GM10248 (cell line): ENCODE measurements at regions not wholly inside any gene's neighbourhood (a gene's known extent, or its start where the extent isn't known, plus 50 kb on each side); places are given as distances from the start of the nearest gene placed in this dataset.
"Not testable (repeated sequence)": the region's sequence is repeated elsewhere in the genome, so short reads cannot be mapped to it uniquely, and the experiment has no call there.

Source experiments
- CTCF ChIA-PET: fragments of 300-600 bp; sonication (Branson Sonifier 250); formaldehyde crosslinking; extraction: SDS; loops from one replicate; lab custom pipeline; 2021; ENCODE audit warnings: antibody characterized with exemption; lab: Yijun Ruan, JAX
- POLR2A ChIA-PET: fragments of 350-650 bp; sonication (Branson Sonifier 250); formaldehyde crosslinking; extraction: SDS; loops from one replicate; lab custom pipeline; 2020; ENCODE audit warnings: antibody characterized with exemption; lab: Yijun Ruan, JAX
- DNase-seq: peaks from one replicate; pipeline ENCODE4 v3.0.0; 2012; ENCODE audit errors: extremely low spot score
- TF ChIP-seq, protein P1 (sequence below): IDR thresholded peaks from 2 replicates; pipeline ENCODE4 v1.5.1; 2012; ENCODE audit warnings: mild to moderate bottlenecking, low read depth; ENCODE audit errors: extremely low read depth, missing control alignments, control extremely low read depth

DNA sequence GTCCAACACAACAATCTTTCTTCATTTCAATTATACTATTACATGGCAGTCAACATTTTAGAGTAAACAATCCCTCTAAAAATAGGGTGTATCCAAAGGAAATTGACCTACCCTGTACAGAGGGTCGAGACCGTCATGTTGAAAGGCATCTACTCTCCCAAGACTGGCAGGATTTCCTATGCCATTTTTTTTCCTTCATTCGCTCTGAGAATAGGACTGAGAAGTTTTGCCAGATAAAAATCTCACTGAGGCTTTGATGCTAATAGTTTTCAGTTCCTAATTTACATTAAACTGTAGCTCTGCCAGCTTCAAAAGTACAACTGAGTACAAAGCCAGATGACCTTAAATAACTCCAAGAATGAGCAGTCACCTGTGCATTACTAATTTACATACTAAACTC lies 84.5 kb upstream of the SEMA3C start:
- TF ChIP-seq, protein P1, sequence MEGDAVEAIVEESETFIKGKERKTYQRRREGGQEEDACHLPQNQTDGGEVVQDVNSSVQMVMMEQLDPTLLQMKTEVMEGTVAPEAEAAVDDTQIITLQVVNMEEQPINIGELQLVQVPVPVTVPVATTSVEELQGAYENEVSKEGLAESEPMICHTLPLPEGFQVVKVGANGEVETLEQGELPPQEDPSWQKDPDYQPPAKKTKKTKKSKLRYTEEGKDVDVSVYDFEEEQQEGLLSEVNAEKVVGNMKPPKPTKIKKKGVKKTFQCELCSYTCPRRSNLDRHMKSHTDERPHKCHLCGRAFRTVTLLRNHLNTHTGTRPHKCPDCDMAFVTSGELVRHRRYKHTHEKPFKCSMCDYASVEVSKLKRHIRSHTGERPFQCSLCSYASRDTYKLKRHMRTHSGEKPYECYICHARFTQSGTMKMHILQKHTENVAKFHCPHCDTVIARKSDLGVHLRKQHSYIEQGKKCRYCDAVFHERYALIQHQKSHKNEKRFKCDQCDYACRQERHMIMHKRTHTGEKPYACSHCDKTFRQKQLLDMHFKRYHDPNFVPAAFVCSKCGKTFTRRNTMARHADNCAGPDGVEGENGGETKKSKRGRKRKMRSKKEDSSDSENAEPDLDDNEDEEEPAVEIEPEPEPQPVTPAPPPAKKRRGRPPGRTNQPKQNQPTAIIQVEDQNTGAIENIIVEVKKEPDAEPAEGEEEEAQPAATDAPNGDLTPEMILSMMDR: no peak
- CTCF ChIA-PET: interaction anchor here (1.3 to 1.4 kb wide), 2 partner anchors 15 to 16 kb away, joined by 3 to 4 read pairs; no protein-coding TSS in a partner anchor
- DNase-seq: no peak
- POLR2A ChIA-PET: no interaction called here

DNA sequence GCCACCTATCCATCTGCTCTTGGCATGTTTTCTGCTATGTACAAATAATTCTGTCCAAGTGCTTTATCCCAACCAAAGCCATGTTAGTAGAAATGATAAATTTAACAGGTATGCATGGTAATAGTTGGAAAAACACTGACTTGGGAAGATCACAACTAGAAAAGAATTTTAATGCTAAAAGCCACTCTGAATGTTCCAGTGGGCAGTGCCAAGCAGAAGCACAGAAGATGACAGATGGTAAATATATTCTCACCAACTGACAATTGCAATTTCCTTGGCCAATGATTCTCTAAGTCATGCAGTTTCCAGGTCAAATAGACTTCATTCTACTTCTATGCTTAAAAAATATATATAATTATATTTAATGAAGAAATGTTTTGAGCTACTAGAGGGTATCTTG lies 83.6 kb upstream of the SEMA3C start:
- POLR2A ChIA-PET: no interaction called here
- CTCF ChIA-PET: no interaction called here

DNA sequence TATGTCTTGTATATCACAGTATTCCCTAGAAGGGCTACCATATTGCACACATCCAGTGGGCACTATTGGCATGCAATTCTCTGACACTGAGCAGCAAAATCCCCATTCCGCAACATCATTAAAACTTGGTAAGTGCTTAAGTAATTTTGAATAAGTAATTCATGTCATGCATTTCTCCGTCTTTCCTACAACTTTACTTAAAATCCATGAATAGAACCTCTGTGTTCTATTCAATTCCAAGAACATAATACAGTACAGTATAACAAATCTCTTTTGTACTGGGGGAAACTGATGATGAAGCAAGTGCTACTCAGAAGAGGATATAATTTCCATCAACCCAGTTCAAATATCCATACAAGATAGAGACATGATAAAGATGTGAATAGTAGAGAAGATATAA lies 80.9 kb upstream of the SEMA3C start:
- no peak for DNase-seq
- TF ChIP-seq, protein P1: no peak
- CTCF ChIA-PET: no interaction called here
- POLR2A ChIA-PET: no interaction called here

More for the DNA sequence above, 83.6 kb upstream of the SEMA3C start:
- DNase-seq: no peak
- TF ChIP-seq, protein P1: no peak

DNA sequence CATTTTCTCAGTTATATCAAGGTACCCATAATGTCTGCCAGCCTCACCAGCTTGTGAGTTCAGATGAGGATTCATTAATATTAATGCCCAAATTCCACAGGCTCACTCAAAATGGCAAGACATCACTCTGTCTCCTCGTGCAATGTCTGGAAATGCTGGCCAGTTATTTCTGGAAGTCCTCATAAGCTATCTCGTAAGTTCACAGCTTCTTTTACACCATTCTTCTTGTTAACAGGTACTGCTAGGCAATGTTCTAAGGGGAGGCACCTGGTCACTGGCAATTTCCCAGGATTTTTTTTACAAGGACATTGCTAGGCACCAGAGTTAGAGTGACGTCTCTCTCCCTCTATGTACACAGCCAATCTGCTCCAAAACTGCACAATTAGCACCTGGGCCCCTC lies 80.2 kb upstream of the SEMA3C start:
- ChIA-PET POLR2A (no interaction called here), CTCF (no interaction called here)
- TF ChIP-seq, protein P1: no peak
- no peak for DNase-seq

DNA sequence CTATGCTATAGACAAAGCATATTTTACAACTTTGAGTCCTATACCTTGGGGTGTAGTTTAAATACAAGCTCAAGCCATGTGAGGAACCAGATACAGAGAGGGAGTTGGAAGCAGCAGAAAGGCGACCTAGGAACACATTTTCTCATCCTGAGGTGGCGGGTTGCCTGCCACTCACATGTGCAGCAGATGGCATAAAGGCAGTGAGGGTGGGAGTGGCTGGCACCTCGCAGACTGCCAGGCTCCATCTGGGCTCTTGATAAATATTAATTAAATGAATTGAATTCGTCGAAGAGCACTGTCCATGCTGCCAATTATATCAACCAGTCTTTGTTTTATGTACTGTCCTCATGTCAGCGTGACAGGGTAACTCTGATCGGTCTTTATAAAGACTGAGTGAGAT lies 79.0 kb upstream of the SEMA3C start:
- POLR2A ChIA-PET: no interaction called here
- TF ChIP-seq, protein P1: no peak
- DNase-seq: no peak
- CTCF ChIA-PET: interaction anchor here (0.9 to 1.0 kb wide), 2 partner anchors 22 to 47 kb away, joined by 3 to 4 read pairs; no protein-coding TSS in a partner anchor

DNA sequence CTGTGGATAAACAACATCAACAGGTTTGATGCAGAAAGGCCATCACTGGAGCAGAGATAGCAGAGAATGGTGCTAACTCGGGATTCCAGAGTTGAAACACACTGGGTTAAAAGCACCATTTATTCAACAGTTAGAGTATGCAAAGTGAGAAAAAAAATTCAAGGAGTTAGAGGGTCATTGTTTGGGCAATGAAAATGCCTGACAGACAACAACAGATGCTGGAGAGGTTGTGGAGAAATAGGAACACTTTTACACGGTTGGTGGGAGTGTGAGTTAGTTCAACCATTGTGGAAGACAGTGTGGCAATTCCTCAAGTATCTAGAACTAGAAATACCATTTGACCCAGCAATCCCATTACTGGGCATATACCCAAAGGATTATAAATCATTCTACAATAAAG lies 77.4 kb upstream of the SEMA3C start:
- CTCF ChIA-PET, POLR2A ChIA-PET: not testable (repeated sequence)

DNA sequence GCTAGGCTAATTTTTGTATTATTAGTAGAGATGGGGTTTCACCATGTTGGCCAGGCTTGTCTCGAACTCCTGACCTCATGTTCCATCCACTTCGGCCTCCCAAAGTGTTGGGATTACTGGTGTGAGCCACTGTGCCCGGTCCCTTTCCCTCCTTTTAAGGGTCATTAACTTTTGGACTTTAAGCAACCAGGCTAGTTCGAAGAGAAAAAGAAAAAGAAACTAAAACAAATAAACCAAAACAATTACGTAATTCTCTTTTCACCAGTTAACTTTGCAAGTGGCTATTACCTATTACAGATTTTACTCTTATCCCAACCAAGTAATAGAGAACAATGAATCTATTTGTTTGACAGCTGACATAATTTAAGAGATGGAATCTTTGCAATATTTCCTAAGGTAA lies 72.8 kb upstream of the SEMA3C start:
- POLR2A ChIA-PET: no interaction called here
- no peak for DNase-seq
- CTCF ChIA-PET: no interaction called here
- TF ChIP-seq, protein P1: no peak

More for the DNA sequence above, 77.4 kb upstream of the SEMA3C start:
- not testable (repeated sequence) for DNase-seq
